ENCODE measurements at regions not wholly inside any gene's neighbourhood (a gene's known extent, or its start where the extent isn't known, plus 50 kb on each side); places are given as distances from the start of the nearest gene placed in this dataset.

GRCh38 chr10:14409247-14409646 lies 78.5 kb upstream of the FRMD4A start:
- TF ChIP-seq CTCF (IDR thresholded peaks at IDR 0.05), result no peak
- TF ChIP-seq POLR2A (IDR thresholded peaks at IDR 0.05), result no peak

Data from body of pancreas (tissue), 4 donors.